ENCODE measurements at regions not wholly inside any gene's neighbourhood (a gene's known extent, or its start where the extent isn't known, plus 50 kb on each side); places are given as distances from the start of the nearest gene placed in this dataset.

DNA sequence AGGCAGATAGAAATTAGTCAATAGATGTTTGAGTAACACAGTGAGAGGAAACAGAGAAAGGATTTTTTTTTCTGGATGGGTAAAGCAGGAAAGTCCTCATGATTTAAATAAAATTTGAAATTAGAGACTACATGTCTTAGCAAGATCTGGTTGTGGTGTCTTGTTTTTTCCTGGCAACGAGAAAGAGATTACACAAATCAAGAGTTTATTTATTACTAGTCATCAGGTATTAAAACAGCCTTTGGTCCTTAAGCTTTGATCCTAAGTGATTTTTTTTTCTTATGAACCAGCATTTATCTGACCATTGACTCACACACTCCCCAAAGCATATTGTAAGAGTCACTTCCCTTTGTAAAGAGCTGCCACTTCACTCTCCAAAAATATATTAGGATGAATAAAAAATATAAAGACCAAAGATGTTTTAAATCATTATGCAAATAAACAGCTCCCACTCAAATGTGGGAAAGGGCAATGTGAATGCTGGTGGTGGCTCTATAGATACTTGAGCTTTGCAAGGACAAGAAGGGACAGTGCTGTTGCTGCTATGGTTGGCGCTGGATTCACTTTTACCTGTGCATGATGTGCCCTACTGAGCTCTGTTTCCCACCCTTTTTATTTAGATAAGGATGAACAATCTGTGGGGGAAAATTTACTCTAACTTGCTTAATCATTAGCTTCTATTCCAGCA, 1726.5 kb downstream of the MAT2B start:
- TF ChIP-seq, protein P1, sequence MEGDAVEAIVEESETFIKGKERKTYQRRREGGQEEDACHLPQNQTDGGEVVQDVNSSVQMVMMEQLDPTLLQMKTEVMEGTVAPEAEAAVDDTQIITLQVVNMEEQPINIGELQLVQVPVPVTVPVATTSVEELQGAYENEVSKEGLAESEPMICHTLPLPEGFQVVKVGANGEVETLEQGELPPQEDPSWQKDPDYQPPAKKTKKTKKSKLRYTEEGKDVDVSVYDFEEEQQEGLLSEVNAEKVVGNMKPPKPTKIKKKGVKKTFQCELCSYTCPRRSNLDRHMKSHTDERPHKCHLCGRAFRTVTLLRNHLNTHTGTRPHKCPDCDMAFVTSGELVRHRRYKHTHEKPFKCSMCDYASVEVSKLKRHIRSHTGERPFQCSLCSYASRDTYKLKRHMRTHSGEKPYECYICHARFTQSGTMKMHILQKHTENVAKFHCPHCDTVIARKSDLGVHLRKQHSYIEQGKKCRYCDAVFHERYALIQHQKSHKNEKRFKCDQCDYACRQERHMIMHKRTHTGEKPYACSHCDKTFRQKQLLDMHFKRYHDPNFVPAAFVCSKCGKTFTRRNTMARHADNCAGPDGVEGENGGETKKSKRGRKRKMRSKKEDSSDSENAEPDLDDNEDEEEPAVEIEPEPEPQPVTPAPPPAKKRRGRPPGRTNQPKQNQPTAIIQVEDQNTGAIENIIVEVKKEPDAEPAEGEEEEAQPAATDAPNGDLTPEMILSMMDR (IDR thresholded peaks at IDR 0.05): no peak
- no peak for TF ChIP-seq EZH2 (IDR thresholded peaks at IDR 0.05; ENCODE audit: borderline replicate concordance, insufficient read depth, low read depth, low read length, poor library complexity, severe bottlenecking)
